ENCODE measurements at regions not wholly inside any gene's neighbourhood (a gene's known extent, or its start where the extent isn't known, plus 50 kb on each side); places are given as distances from the start of the nearest gene placed in this dataset.

- no peak for DNase-seq
Measured at GRCh38 chr12:107284692-107285091, 191.3 kb upstream of the CRY1 start.

DNA sequence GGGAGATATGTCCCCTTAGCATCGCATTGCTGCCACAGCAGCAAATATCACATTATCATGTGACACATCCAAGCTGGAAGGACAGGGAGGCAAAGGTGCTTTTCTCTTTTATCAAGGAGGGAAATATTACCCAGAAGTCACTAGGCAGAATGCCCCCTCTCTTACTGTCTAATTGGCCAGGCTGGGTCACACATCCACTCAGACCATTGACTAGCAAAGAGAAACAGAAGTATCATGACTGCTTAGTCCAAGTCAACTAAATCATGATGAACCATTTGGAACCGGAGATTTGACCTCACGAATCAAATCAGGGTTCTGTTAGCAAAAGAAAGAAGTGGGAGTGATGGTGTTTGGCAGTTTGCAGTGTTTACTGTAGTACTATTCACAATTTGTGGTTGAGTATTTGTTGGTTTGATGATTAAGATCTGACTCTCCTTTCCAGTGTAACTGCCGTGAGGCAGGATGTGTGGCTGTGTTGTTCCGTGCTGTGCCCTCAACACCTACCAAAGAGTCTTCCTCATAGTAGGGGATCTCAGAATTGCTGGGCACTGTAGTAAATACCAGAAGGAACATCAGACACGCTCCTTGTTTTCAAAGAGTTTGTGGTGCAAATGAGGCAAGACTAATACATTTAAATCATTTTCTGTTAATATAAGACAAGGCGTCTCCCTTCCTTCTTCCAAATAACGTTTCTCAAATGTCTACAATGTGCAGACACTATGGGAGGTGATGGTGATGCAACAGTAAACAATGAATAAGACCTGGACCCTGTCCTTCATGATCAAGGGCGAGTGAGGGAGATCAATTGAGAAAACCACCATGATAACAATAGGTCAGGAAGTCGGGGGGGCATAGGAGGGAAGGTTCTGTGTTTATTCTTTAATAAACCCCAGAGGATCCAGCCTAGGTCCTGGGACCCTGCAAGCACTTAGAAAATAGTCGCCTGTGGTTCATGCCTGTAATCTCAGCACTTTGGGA is 194.4 kb upstream of the CRY1 start:
- DNase-seq = no peak

- no peak for DNase-seq
Measured at GRCh38 chr12:107288414-107289127, 195.2 kb upstream of the CRY1 start.

- no peak for DNase-seq
Measured at GRCh38 chr12:107291018-107291417, 197.7 kb upstream of the CRY1 start.

GRCh38 chr12:107296681-107297089 is 203.3 kb upstream of the CRY1 start:
- DNase-seq = no peak

- no peak for DNase-seq
Measured at GRCh38 chr12:107302649-107303341, 209.4 kb upstream of the CRY1 start.

DNA sequence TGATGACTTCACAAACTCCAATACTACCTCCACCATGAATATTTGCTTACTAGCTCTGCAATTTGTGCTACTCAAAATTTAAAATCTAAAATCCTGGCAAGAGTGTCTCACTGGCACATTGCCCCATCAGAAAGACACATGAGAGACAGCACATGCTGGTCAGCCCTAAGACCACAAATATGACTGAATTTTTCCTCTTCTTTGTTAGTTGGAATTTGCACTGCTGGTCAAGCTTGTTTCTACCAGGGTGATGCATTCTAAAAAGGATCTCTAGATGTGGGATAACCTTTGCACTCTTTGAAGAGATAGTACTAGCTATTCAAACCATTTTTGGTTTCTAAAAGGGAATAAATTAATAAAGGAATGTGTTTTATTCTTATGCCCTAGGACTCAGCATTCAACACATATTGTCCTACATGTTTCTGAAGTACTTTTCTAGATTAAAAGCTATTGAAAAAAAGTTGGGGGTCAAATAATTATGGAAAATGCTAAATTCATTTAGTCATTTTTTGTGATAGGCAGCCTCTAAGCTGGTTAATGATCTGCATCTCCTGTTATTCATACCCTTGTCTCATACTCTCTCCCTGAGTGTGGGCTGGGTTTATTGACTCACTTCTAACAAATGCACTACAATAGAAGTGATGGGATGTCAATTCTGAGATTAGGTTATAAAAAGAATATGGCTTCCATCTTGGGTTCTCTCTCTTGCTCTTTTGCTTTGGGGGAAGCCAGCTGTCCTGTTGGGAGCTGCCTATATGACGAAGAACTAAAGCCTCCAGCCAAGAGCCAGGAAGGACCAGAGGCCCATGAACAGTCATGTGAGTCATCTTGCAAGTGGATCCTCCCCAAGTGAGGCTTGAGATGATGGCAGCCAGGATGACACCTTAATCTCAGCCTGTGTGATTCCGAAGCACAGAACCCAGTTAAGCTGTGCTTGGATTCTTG is 211.5 kb upstream of the CRY1 start:
- DNase-seq = no peak

DNA sequence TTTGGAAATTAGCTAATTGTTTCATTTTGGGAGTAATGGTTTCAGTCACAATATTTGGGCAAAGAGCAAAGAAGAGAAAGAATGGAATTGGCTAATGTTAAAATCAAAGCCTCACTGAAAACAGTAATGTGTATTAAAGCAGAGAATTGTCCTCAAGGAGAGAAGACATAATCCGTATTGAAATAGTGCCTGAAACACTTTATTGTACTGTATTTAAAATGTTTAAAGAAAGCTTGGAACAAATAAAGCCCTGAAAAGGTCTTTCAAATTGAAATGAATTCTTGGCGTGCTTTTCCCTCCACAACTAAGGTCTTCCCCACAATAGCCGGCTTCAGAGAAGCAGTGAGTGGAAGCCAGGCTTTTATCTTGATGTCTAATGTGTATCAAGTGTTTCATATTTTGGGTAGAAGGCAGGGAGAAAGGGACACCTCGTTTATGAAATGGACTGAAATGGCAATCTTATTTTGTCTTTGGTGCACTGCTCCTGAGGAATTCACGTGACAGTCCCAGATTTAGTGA is 212.9 kb upstream of the CRY1 start:
- DNase-seq = no peak

DNA sequence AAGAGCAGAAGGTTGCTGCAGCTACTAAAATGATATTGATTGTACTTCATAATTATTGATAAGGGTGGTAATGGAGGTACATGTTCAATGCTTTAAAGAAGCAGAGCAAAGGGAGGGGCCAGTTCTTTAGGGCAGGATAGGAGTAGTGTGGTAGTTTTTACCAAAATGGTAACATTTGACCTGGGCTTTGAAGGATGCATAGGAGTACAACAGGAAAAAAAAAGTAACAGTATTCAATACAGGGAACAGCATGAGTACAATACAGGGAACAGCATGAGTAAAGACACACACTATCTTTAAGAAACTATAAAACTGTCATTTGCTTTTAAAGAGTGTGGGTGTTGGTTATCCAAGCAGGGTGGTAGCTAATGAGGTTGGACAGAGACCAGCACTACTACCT is 215.0 kb upstream of the CRY1 start:
- no peak for DNase-seq

- DNase-seq = no peak
Measured at GRCh38 chr12:107309020-107309419, 215.7 kb upstream of the CRY1 start.

- DNase-seq = no peak
Measured at GRCh38 chr12:107310621-107311020, 217.3 kb upstream of the CRY1 start.

DNA sequence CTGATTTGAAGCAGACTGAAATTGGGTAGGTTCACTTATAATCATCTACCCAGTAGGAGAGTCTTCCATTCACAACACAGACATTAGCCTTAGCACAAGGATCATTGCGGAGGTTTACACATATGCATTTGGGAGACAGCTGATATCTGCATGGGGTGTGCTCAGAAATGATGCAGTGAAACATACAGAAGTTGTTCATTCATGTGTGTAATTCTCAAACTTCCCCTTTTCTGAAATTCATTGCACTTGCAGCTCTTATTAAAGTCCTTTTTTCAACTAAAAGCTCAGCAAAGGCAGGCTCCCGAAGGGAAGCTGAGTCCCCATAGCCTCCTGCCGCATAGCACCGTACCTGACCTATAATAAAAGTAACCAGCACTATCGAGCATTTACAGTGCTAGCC is 218.3 kb upstream of the CRY1 start:
- DNase-seq = no peak

GRCh38 chr12:107317751-107318555 is 224.6 kb upstream of the CRY1 start:
- DNase-seq = peak; percentile 85

GRCh38 chr12:107318556-107318805 is 225.1 kb upstream of the CRY1 start:
- DNase-seq = no peak

DNA sequence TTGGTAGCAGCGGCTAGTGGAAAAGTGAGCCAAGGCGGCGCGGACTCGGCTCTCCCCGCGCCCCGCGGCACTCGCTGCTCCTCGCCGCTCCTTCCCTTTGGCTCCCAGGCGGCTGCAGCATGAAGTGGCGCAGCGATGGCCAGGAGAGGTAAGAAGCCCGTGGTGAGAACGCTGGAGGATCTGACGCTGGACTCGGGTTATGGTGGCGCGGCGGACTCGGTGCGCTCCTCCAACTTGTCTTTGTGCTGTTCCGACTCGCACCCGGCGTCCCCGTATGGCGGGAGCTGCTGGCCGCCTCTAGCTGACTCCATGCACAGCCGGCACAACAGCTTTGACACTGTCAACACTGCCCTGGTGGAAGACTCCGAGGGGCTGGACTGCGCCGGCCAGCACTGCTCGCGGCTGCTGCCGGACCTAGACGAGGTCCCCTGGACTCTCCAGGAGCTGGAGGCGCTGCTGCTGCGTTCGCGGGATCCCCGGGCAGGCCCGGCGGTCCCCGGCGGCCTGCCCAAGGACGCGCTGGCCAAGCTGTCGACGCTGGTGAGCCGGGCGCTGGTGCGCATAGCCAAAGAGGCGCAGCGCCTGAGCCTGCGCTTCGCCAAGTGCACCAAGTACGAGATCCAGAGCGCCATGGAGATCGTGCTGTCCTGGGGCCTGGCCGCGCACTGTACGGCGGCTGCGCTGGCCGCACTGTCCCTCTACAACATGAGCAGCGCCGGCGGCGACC is 225.6 kb upstream of the CRY1 start:
- DNase-seq = peak; percentile 47

DNA sequence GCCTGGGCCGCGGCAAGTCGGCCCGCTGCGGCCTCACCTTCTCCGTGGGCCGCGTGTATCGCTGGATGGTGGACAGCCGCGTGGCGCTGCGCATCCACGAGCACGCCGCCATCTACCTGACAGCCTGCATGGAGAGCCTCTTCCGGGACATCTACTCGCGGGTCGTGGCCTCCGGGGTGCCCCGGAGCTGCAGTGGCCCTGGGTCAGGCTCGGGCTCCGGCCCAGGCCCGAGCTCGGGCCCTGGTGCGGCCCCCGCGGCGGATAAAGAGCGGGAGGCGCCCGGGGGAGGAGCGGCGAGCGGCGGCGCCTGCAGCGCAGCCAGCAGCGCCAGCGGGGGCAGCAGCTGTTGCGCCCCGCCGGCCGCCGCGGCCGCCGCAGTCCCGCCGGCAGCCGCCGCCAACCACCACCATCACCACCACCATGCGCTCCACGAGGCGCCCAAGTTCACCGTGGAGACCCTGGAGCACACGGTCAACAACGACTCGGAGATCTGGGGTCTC is 226.2 kb upstream of the CRY1 start:
- DNase-seq = no peak

DNA sequence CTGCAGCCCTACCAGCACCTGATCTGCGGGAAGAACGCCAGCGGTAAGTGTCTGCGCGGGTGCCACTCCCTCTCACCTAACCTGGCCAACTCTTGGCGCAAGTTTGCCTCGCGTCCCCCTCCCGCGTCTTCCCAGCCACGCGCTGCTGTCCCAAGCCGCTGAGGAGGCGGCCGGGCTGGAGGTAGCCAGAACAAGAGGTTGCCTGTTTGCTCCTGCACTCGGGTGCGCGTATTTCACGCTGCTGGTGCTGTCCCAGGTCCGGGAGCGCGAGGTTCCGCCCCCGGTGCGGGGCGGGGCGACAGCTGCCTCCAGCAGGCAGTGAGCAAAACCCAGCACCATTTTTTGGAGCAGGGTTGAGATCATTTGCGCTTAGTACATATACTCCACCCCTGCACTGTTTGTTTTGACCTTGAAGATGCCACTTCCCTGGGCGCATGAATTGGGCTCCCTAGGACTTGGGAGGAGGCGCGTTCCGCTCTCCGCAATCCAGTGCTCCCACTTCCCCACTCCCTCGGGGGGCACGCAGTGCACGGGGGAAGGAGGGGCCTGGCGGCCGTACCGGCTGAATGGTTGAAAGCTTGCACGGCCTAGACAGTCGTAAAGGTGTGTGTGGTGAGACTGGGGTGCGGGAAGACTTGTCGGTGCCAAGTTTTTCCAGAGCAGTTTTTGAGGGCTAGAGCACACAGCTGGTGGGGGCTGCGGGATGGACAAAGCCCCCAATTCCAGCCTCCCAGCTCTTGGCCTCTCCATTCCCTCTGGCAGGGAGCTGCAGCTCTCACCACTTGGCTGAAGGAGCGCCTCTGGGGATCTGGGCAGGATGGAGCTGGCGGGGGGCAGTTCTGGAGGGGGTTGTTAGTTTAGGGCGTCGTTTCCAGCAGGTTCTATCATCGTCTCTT is 226.9 kb upstream of the CRY1 start:
- peak; percentile 81 for DNase-seq

DNA sequence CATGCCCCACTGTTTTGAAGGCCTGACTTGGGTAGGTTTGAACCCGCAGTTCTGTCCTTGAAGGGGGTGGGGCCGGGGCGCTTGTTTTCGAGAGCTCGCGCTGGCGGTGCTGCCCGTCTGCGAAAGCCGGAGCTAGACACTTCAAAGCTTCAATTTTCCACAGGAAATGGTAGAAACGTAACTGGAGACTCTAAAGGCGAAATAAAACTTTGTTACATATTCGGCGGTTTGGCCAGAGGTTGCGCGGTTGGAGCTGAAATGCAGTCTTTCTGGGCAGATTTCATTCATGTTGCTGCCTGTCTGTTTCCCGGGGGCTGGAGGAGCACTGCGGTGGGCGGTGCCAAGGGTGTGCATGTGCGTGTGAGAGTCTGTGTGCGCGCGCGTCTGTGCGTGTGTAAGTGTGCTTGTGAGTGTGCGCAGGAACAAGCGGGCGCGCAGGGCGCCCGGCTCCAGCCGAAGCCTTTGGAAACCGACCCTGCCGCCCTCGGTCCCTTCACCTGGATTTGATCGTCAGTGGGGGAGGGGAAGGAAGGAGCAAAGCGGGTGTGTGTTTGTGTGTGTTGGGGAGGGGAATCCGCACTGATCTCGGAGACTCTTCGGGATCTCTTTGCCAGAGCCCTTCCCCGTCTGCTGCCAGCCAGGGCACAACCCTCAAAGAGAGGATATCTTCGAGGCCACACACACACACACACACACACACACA is 227.7 kb upstream of the CRY1 start:
- peak; percentile 78 for DNase-seq

GRCh38 chr12:107322063-107322462 is 228.7 kb upstream of the CRY1 start:
- peak; percentile 70 for DNase-seq
